ENCODE measurements at regions not wholly inside any gene's neighbourhood (a gene's known extent, or its start where the extent isn't known, plus 50 kb on each side); places are given as distances from the start of the nearest gene placed in this dataset.

DNA sequence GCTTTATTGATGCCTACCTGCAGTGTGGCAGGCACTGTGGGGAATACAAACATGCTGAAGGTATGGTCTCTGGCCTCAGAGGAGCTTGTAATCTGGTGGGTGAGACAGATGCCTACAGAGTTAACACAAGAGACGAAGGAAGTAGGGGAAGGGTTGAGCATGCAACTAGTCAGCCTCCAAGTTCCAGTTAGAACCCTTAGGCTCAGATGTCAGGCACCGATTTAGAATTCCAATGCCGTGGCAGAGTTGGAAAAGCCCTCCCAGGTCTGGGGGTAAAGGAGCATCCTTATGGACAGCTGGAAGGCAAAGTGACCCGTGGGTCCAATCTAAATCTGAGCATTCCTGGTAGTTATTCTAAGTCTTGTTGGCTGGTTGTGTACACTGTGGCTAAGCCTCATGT, 132.9 kb upstream of the GJB5 start:
- TF ChIP-seq BHLHE40 (IDR thresholded peaks at IDR 0.05; ENCODE audit: borderline replicate concordance) (no peak), SP1 (IDR thresholded peaks at IDR 0.05) (no peak), SUZ12 (IDR thresholded peaks at IDR 0.05) (no peak), TARDBP (IDR thresholded peaks at IDR 0.05) (no peak), ZNF384 (IDR thresholded peaks at IDR 0.05) (no peak), FOXM1 (IDR thresholded peaks at IDR 0.05; ENCODE audit: borderline replicate concordance) (no peak), HDGF (IDR thresholded peaks at IDR 0.05; ENCODE audit: borderline replicate concordance) (no peak), FOXA1 (IDR thresholded peaks at IDR 0.05) (no peak), ARNT (IDR thresholded peaks at IDR 0.05) (no peak), NFRKB (IDR thresholded peaks at IDR 0.05) (no peak)
- TF ChIP-seq, protein P1, sequence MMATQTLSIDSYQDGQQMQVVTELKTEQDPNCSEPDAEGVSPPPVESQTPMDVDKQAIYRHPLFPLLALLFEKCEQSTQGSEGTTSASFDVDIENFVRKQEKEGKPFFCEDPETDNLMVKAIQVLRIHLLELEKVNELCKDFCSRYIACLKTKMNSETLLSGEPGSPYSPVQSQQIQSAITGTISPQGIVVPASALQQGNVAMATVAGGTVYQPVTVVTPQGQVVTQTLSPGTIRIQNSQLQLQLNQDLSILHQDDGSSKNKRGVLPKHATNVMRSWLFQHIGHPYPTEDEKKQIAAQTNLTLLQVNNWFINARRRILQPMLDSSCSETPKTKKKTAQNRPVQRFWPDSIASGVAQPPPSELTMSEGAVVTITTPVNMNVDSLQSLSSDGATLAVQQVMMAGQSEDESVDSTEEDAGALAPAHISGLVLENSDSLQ (IDR thresholded peaks at IDR 0.05), result no peak
